Head of caudate nucleus (tissue), 42 donors: ENCODE measurements at regions not wholly inside any gene's neighbourhood (a gene's known extent, or its start where the extent isn't known, plus 50 kb on each side); places are given as distances from the start of the nearest gene placed in this dataset.
"Not testable (repeated sequence)": the region's sequence is repeated elsewhere in the genome, so short reads cannot be mapped to it uniquely, and the experiment has no call there.

Source experiments
- DNase-seq, 42 donors: peaks; one replicate each; pipeline versions ENCODE4 v3.0.0 to v3.0.0-alpha.2; 2020 to 2021; ENCODE audit warnings: mixed read lengths in 7 of 42
- intact Hi-C: fragments of 100-400 bp; cut with DNase I; formaldehyde crosslinking; loops from one replicate; pipeline ENCODE4 v1.15.0; 2022

- intact Hi-C loops: no loop called here
- no peak for DNase-seq
Observed at GRCh38 chr10:61215246-61215645, 237.9 kb downstream of the TMEM26 start.

- intact Hi-C loops: no loop called here
Observed at GRCh38 chr10:61211468-61211867, 241.7 kb downstream of the TMEM26 start.

GRCh38 chr10:61197057-61197456 lies 253.1 kb upstream of the RHOBTB1 start:
- intact Hi-C loops: no loop called here
- DNase-seq: no peak

More at GRCh38 chr10:61211468-61211867, 241.7 kb downstream of the TMEM26 start:
- no peak for DNase-seq

- no peak for DNase-seq
- intact Hi-C loops: no loop called here
Observed at GRCh38 chr10:61195211-61195610, 251.2 kb upstream of the RHOBTB1 start.

GRCh38 chr10:61192589-61192988 lies 248.6 kb upstream of the RHOBTB1 start:
- intact Hi-C loops, DNase-seq: not testable (repeated sequence)

GRCh38 chr10:61192042-61192441 lies 248.1 kb upstream of the RHOBTB1 start:
- DNase-seq: no peak
- intact Hi-C loops: no loop called here

GRCh38 chr10:61189912-61190311 lies 245.9 kb upstream of the RHOBTB1 start:
- DNase-seq: no peak
- intact Hi-C loops: no loop called here

GRCh38 chr10:61188691-61189090 lies 244.7 kb upstream of the RHOBTB1 start:
- intact Hi-C loops: no loop called here
- no peak for DNase-seq

- DNase-seq: no peak
- intact Hi-C loops: no loop called here
Observed at GRCh38 chr10:61188101-61188500, 244.1 kb upstream of the RHOBTB1 start.

- DNase-seq: no peak
- intact Hi-C loops: no loop called here
Observed at GRCh38 chr10:61187601-61188000, 243.6 kb upstream of the RHOBTB1 start.

- DNase-seq: no peak
- intact Hi-C loops: no loop called here
Observed at GRCh38 chr10:61186408-61186807, 242.4 kb upstream of the RHOBTB1 start.

- no peak for DNase-seq
- intact Hi-C loops: no loop called here
Observed at GRCh38 chr10:61184429-61184828, 240.4 kb upstream of the RHOBTB1 start.

- DNase-seq: no peak
- intact Hi-C loops: no loop called here
Observed at GRCh38 chr10:61183967-61184366, 240.0 kb upstream of the RHOBTB1 start.

- no peak for DNase-seq
- intact Hi-C loops: no loop called here
Observed at GRCh38 chr10:61181832-61182231, 237.8 kb upstream of the RHOBTB1 start.

GRCh38 chr10:61179771-61180170 lies 235.8 kb upstream of the RHOBTB1 start:
- no peak for DNase-seq
- intact Hi-C loops: no loop called here

- no peak for DNase-seq
- intact Hi-C loops: no loop called here
Observed at GRCh38 chr10:61176424-61176823, 232.4 kb upstream of the RHOBTB1 start.

- intact Hi-C loops: no loop called here
- no peak for DNase-seq
Observed at GRCh38 chr10:61175316-61175715, 231.3 kb upstream of the RHOBTB1 start.

GRCh38 chr10:61173450-61173849 lies 229.5 kb upstream of the RHOBTB1 start:
- no peak for DNase-seq
- intact Hi-C loops: no loop called here

- intact Hi-C loops: no loop called here
- no peak for DNase-seq
Observed at GRCh38 chr10:61172182-61172926, 228.4 kb upstream of the RHOBTB1 start.

GRCh38 chr10:61170594-61170993 lies 226.6 kb upstream of the RHOBTB1 start:
- intact Hi-C loops: no loop called here
- DNase-seq: no peak

GRCh38 chr10:61169294-61169693 lies 225.3 kb upstream of the RHOBTB1 start:
- intact Hi-C loops: no loop called here
- DNase-seq: no peak

GRCh38 chr10:61166489-61166888 lies 222.5 kb upstream of the RHOBTB1 start:
- intact Hi-C loops: no loop called here
- DNase-seq: no peak
